ENCODE measurements at regions not wholly inside any gene's neighbourhood (a gene's known extent, or its start where the extent isn't known, plus 50 kb on each side); places are given as distances from the start of the nearest gene placed in this dataset.

GRCh38 chr16:86424985-86425384 is 85.3 kb upstream of the FOXF1 start:
- WGBS, 2 donors (ENCODE audit: extremely low coverage in 2 of 2, insufficient read length in 2 of 2, insufficient replicate concordance in 1 of 2): no CpG with 5 or more reads among the region's 9 CpGs
- no peak for DNase-seq (ENCODE audit: low spot score)
- Histone ChIP-seq H2BK15ac (ENCODE audit: low read length) (no peak overlapping the region), H3K27ac (replicated peaks; ENCODE audit: low read length) (no peak overlapping the region), H3K4me2 (ENCODE audit: insufficient read depth, low read length, poor library complexity, severe bottlenecking) (no peak overlapping the region), H3K27me3 (ENCODE audit: control insufficient read depth in 3 of 3, insufficient read depth in 3 of 3, low read depth in 1 of 3, low read length in 3 of 3) (peaks cover 0 to 4% (median 0%) of the 10 kb centered on the region in 3 experiments), H3K18ac (ENCODE audit: low read length) (peak overlapping the region; percentile 82), H2AK5ac (ENCODE audit: low read depth, low read length) (no peak overlapping the region), H3K36me3 (replicated peaks in 1 of 2; ENCODE audit: control insufficient read depth in 2 of 2, insufficient read depth in 2 of 2, low read length in 2 of 2) (no peaks in the 10 kb centered on the region), H2BK120ac (ENCODE audit: low read depth, low read length) (no peak overlapping the region), H2BK12ac (ENCODE audit: low read length) (no peak overlapping the region), H3K4me1 (ENCODE audit: control insufficient read depth in 2 of 2, insufficient read depth in 1 of 2, low read depth in 1 of 2, low read length in 2 of 2) (peaks cover 0 to 6% of the 10 kb centered on the region in 2 donors), H2AFZ (ENCODE audit: low read length) (no peak overlapping the region), H3K9ac (ENCODE audit: low read depth, low read length, poor library complexity) (no peak overlapping the region), H3K4ac (ENCODE audit: low read length) (no peak overlapping the region), H3K4me3 (ENCODE audit: low read length in 2 of 2) (no peak overlapping the region), H3K14ac (ENCODE audit: low read length) (no peak overlapping the region), H2BK5ac (ENCODE audit: low read length) (peak overlapping the region; percentile 29), H4K8ac (ENCODE audit: low read depth, low read length) (no peak overlapping the region), H3K79me1 (ENCODE audit: low read depth, low read length) (no peaks in the 10 kb centered on the region), H3K23ac (ENCODE audit: low read depth, low read length, poor library complexity) (no peak overlapping the region), H3K9me3 (replicated peaks in 1 of 2; ENCODE audit: control insufficient read depth in 2 of 2, insufficient read depth in 1 of 2, low read depth in 1 of 2, low read length in 2 of 2) (peaks cover 0 to 2% of the 10 kb centered on the region in 2 donors), H4K91ac (ENCODE audit: low read depth, low read length, poor library complexity) (no peak overlapping the region)

GRCh38 chr16:86426063-86426642 is 84.2 kb upstream of the FOXF1 start:
- H2AFZ ChIP-seq (ENCODE audit: low read length): no peak overlapping the region
- no peak overlapping the region for H4K8ac ChIP-seq (ENCODE audit: low read depth, low read length)
- H4K91ac ChIP-seq (ENCODE audit: low read depth, low read length, poor library complexity): peak overlapping the region; percentile 1
- no peak overlapping the region for H3K18ac ChIP-seq (ENCODE audit: low read length)
- H2AK5ac ChIP-seq (ENCODE audit: low read depth, low read length): no peak overlapping the region
- H3K9ac ChIP-seq (ENCODE audit: low read depth, low read length, poor library complexity): no peak overlapping the region
- no peak overlapping the region for H3K4me2 ChIP-seq (ENCODE audit: insufficient read depth, low read length, poor library complexity, severe bottlenecking)
- no peak overlapping the region for H2BK120ac ChIP-seq (ENCODE audit: low read depth, low read length)
- no peaks in the 10 kb centered on the region for H3K36me3 ChIP-seq (replicated peaks in 1 of 2; ENCODE audit: control insufficient read depth in 2 of 2, insufficient read depth in 2 of 2, low read length in 2 of 2)
- H3K23ac ChIP-seq (ENCODE audit: low read depth, low read length, poor library complexity): no peak overlapping the region
- no peak overlapping the region for H3K14ac ChIP-seq (ENCODE audit: low read length)
- H3K9me3 ChIP-seq (replicated peaks in 1 of 2; ENCODE audit: control insufficient read depth in 2 of 2, insufficient read depth in 1 of 2, low read depth in 1 of 2, low read length in 2 of 2): peaks cover 0 to 2% of the 10 kb centered on the region in 2 donors
- H3K4me3 ChIP-seq (ENCODE audit: low read length in 2 of 2): no peak overlapping the region
- no CpG with 5 or more reads among the region's 12 CpGs for WGBS, 2 donors (ENCODE audit: extremely low coverage in 2 of 2, insufficient read length in 2 of 2, insufficient replicate concordance in 1 of 2)
- no peak overlapping the region for H3K4ac ChIP-seq (ENCODE audit: low read length)
- H2BK12ac ChIP-seq (ENCODE audit: low read length): no peak overlapping the region
- H3K27me3 ChIP-seq (ENCODE audit: control insufficient read depth in 3 of 3, insufficient read depth in 3 of 3, low read depth in 1 of 3, low read length in 3 of 3): peaks cover 0 to 4% (median 0%) of the 10 kb centered on the region in 3 experiments
- no peak overlapping the region for H3K27ac ChIP-seq (replicated peaks; ENCODE audit: low read length)
- DNase-seq (ENCODE audit: low spot score): no peak
- H3K79me1 ChIP-seq (ENCODE audit: low read depth, low read length): no peaks in the 10 kb centered on the region
- H2BK15ac ChIP-seq (ENCODE audit: low read length): peak overlapping the region; percentile 82
- H2BK5ac ChIP-seq (ENCODE audit: low read length): no peak overlapping the region
- H3K4me1 ChIP-seq (ENCODE audit: control insufficient read depth in 2 of 2, insufficient read depth in 1 of 2, low read depth in 1 of 2, low read length in 2 of 2): peaks cover 0 to 6% of the 10 kb centered on the region in 2 donors

DNA sequence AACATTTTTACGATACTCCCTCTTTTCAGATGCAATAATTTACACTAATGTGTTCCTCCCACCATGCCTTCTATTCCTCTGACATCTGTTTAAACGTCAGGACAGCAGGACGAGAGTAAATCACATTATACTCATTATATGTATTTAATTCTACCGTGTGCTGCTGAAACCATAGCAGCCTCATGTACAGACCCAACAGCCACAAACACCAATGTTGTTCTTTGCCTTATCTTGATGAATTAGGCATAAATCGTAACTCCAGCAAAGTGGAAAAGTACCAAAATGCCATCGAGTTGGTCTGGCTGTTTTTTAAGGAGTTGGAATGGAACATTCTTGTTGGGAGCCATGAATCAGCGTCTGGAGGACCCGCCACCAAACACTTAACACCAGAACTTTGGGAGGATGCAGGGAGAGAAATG is 82.9 kb upstream of the FOXF1 start:
- Histone ChIP-seq H2BK12ac (ENCODE audit: low read length) (no peak overlapping the region), H3K18ac (ENCODE audit: low read length) (no peak overlapping the region), H2AFZ (ENCODE audit: low read length) (no peak overlapping the region), H3K36me3 (replicated peaks in 1 of 2; ENCODE audit: control insufficient read depth in 2 of 2, insufficient read depth in 2 of 2, low read length in 2 of 2) (no peaks in the 10 kb centered on the region), H3K4ac (ENCODE audit: low read length) (no peak overlapping the region), H3K4me2 (ENCODE audit: insufficient read depth, low read length, poor library complexity, severe bottlenecking) (no peak overlapping the region), H3K9ac (ENCODE audit: low read depth, low read length, poor library complexity) (no peak overlapping the region), H3K4me1 (ENCODE audit: control insufficient read depth in 2 of 2, insufficient read depth in 1 of 2, low read depth in 1 of 2, low read length in 2 of 2) (peaks cover 0 to 6% of the 10 kb centered on the region in 2 donors), H2BK15ac (ENCODE audit: low read length) (no peak overlapping the region), H3K27me3 (ENCODE audit: control insufficient read depth in 3 of 3, insufficient read depth in 3 of 3, low read depth in 1 of 3, low read length in 3 of 3) (peaks cover 0 to 5% (median 0%) of the 10 kb centered on the region in 3 experiments), H3K27ac (replicated peaks; ENCODE audit: low read length) (no peak overlapping the region), H3K14ac (ENCODE audit: low read length) (no peak overlapping the region), H3K9me3 (replicated peaks in 1 of 2; ENCODE audit: control insufficient read depth in 2 of 2, insufficient read depth in 1 of 2, low read depth in 1 of 2, low read length in 2 of 2) (peaks cover 0 to 2% of the 10 kb centered on the region in 2 donors), H2BK120ac (ENCODE audit: low read depth, low read length) (no peak overlapping the region), H2AK5ac (ENCODE audit: low read depth, low read length) (no peak overlapping the region), H3K4me3 (ENCODE audit: low read length in 2 of 2) (no peak overlapping the region), H4K8ac (ENCODE audit: low read depth, low read length) (no peak overlapping the region), H3K23ac (ENCODE audit: low read depth, low read length, poor library complexity) (no peak overlapping the region), H3K79me1 (ENCODE audit: low read depth, low read length) (no peaks in the 10 kb centered on the region), H4K91ac (ENCODE audit: low read depth, low read length, poor library complexity) (no peak overlapping the region), H2BK5ac (ENCODE audit: low read length) (no peak overlapping the region)
- no peak for DNase-seq (ENCODE audit: low spot score)
- 100% methylated on average over 1 of the region's 8 CpGs; no CpG with 5 or more reads in 1 of the 2 donors for WGBS, 2 donors (ENCODE audit: extremely low coverage in 2 of 2, insufficient read length in 2 of 2, insufficient replicate concordance in 1 of 2)

DNA sequence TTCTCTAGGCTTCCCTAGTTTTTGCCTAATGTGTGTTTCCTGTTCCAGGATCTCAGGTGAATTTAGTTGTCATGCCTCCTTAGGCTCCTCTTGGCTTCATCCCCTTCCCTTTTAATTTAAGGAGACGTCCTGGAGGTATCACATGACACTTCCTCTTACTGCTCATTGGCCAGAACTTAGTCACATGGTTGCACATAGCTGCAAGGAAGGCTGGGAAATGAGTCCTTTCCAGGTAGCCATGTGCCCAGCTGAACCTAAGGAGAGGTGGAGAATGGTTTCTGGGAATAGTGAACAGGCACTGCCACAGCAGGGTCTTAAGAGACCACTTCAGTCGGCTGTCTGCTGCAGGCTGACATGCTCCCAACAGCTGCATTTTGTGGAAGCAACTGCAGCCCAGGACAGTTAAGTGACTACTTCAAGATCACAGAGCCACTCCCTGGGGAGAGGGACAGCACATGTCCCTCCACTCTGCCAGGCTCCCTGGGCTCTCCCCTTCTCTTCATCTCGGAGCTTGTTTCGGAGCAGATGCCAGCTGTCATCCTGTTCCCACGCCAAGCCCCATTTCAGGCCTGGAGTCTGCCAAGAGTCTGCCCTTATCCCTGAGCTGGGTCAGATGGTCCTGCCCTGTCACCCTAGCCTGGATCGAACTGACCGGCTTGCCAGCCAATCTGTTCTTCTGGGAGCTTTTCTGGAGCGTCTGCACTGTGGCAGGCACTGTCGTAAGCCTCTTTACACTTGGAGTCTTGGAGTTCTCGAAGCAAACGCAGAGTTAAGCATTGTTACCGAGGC is 81.4 kb upstream of the FOXF1 start:
- WGBS, 2 donors (ENCODE audit: extremely low coverage in 2 of 2, insufficient read length in 2 of 2, insufficient replicate concordance in 1 of 2): no CpG with 5 or more reads among the region's 12 CpGs
- Histone ChIP-seq H3K18ac (ENCODE audit: low read length) (no peak overlapping the region), H3K14ac (ENCODE audit: low read length) (no peak overlapping the region), H3K36me3 (replicated peaks in 1 of 2; ENCODE audit: control insufficient read depth in 2 of 2, insufficient read depth in 2 of 2, low read length in 2 of 2) (no peaks in the 10 kb centered on the region), H3K9ac (ENCODE audit: low read depth, low read length, poor library complexity) (no peak overlapping the region), H4K8ac (ENCODE audit: low read depth, low read length) (no peak overlapping the region), H2BK15ac (ENCODE audit: low read length) (no peak overlapping the region), H2AFZ (ENCODE audit: low read length) (peak overlapping the region; percentile 21), H3K4me1 (ENCODE audit: control insufficient read depth in 2 of 2, insufficient read depth in 1 of 2, low read depth in 1 of 2, low read length in 2 of 2) (peaks cover 0 to 8% of the 10 kb centered on the region in 2 donors), H2BK5ac (ENCODE audit: low read length) (no peak overlapping the region), H3K27ac (replicated peaks; ENCODE audit: low read length) (no peak overlapping the region), H3K23ac (ENCODE audit: low read depth, low read length, poor library complexity) (no peak overlapping the region), H2AK5ac (ENCODE audit: low read depth, low read length) (no peak overlapping the region), H3K9me3 (replicated peaks in 1 of 2; ENCODE audit: control insufficient read depth in 2 of 2, insufficient read depth in 1 of 2, low read depth in 1 of 2, low read length in 2 of 2) (no peaks in the 10 kb centered on the region), H2BK12ac (ENCODE audit: low read length) (no peak overlapping the region), H3K4ac (ENCODE audit: low read length) (no peak overlapping the region), H3K4me3 (ENCODE audit: low read length in 2 of 2) (no peak overlapping the region), H3K4me2 (ENCODE audit: insufficient read depth, low read length, poor library complexity, severe bottlenecking) (no peak overlapping the region), H2BK120ac (ENCODE audit: low read depth, low read length) (no peak overlapping the region), H3K27me3 (ENCODE audit: control insufficient read depth in 3 of 3, insufficient read depth in 3 of 3, low read depth in 1 of 3, low read length in 3 of 3) (peaks cover 0 to 12% (median 0%) of the 10 kb centered on the region in 3 experiments), H4K91ac (ENCODE audit: low read depth, low read length, poor library complexity) (no peak overlapping the region), H3K79me1 (ENCODE audit: low read depth, low read length) (no peaks in the 10 kb centered on the region)
- no peak for DNase-seq (ENCODE audit: low spot score)
